ENCODE measurements at regions not wholly inside any gene's neighbourhood (a gene's known extent, or its start where the extent isn't known, plus 50 kb on each side); places are given as distances from the start of the nearest gene placed in this dataset.

DNA sequence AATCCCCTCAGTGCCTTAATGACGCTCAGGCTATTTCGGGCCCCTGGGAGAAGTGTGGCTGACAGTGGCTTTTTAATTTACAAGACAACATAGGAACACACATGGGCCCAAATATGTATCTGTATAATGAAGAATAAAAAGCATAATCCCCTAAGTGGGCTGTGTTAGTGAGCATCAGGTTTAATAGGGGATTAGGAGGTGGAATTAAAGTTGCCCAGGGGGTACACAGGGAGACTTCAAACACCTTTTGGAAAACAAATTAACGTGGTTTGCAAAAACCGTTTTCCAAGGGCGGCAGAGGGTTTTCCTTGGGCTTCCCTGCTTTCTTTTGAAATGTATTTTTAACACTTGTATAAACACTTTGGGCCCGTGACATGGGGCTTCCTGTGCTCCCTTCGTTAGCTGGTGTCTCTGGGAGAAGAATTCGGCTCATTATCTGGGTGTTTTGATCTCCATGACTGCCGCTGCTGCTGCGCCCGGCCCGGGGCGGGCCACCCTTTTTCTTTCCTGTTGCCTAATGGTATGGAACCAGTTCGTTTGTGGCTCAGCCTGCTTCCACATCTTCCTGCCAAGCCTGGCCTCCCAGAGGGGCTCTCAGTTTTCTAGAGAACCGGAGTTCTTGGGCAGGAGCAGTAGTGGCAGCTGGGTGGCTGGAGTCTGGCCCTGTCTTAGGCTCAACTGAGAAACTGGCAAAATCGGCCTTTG lies 173.0 kb downstream of the MACROH2A1 start:
- no peaks in the 10 kb centered on the region for H3K9me2 ChIP-seq
- no peak overlapping the region for H3K4me2 ChIP-seq
- no peak overlapping the region for H3K27ac ChIP-seq (ENCODE audit: low read depth in 2 of 2, low read length in 1 of 2)
- H3K9ac ChIP-seq, result no peak overlapping the region
- no peak overlapping the region for H2AFZ ChIP-seq (ENCODE audit: low read depth)
- no peaks in the 10 kb centered on the region for H3K27me3 ChIP-seq (ENCODE audit: insufficient read depth)
- H3K79me2 ChIP-seq (ENCODE audit: insufficient read depth), result no peaks in the 10 kb centered on the region
- no peaks in the 10 kb centered on the region for H4K20me1 ChIP-seq (ENCODE audit: insufficient read depth)
- DNase-seq, result no peak
- H3K4me1 ChIP-seq (ENCODE audit: control insufficient read depth in 1 of 2, insufficient read depth in 2 of 2, low read depth in 1 of 2, low read length in 1 of 2), result peaks cover 0 to 6% of the 10 kb centered on the region in 2 experiments; a peak in 1 of 4 replicates
- CTCF ChIA-PET, result interaction anchor here (1.2 to 1.5 kb wide), 3 partner anchors 14 to 176 kb away, joined by 3 to 4 read pairs (median 3); no protein-coding TSS in a partner anchor
- H3K4me3 ChIP-seq (ENCODE audit: low read depth in 2 of 2, low read length in 1 of 2), result no peak overlapping the region
- TF ChIP-seq TAF1 (IDR thresholded peaks at IDR 0.05; ENCODE audit: borderline replicate concordance, low read depth, low read length), result no peak
- no peak for TF ChIP-seq EZH2phosphoT487 (IDR thresholded peaks at IDR 0.05; ENCODE audit: borderline replicate concordance, low read depth)
- TF ChIP-seq GATA2 (CRISPR knock-in tag; IDR thresholded peaks at IDR 0.05), result no peak
- no peak for TF ChIP-seq MEF2A (IDR thresholded peaks at IDR 0.05; ENCODE audit: borderline replicate concordance, low read depth)
- no peak for TF ChIP-seq FOXM1 (IDR thresholded peaks at IDR 0.05; ENCODE audit: low read depth)
- TF ChIP-seq, protein P1, sequence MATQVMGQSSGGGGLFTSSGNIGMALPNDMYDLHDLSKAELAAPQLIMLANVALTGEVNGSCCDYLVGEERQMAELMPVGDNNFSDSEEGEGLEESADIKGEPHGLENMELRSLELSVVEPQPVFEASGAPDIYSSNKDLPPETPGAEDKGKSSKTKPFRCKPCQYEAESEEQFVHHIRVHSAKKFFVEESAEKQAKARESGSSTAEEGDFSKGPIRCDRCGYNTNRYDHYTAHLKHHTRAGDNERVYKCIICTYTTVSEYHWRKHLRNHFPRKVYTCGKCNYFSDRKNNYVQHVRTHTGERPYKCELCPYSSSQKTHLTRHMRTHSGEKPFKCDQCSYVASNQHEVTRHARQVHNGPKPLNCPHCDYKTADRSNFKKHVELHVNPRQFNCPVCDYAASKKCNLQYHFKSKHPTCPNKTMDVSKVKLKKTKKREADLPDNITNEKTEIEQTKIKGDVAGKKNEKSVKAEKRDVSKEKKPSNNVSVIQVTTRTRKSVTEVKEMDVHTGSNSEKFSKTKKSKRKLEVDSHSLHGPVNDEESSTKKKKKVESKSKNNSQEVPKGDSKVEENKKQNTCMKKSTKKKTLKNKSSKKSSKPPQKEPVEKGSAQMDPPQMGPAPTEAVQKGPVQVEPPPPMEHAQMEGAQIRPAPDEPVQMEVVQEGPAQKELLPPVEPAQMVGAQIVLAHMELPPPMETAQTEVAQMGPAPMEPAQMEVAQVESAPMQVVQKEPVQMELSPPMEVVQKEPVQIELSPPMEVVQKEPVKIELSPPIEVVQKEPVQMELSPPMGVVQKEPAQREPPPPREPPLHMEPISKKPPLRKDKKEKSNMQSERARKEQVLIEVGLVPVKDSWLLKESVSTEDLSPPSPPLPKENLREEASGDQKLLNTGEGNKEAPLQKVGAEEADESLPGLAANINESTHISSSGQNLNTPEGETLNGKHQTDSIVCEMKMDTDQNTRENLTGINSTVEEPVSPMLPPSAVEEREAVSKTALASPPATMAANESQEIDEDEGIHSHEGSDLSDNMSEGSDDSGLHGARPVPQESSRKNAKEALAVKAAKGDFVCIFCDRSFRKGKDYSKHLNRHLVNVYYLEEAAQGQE (IDR thresholded peaks at IDR 0.05; ENCODE audit: low read depth, low read length), result no peak
- TF ChIP-seq RXRA (IDR thresholded peaks at IDR 0.05; ENCODE audit: borderline replicate concordance, low read depth), result no peak
- TF ChIP-seq NFIC (IDR thresholded peaks at IDR 0.05; ENCODE audit: borderline replicate concordance), result no peak
- no peak for TF ChIP-seq GABPA (IDR thresholded peaks at IDR 0.05; ENCODE audit: low read depth)
- TF ChIP-seq FOSL2 (IDR thresholded peaks at IDR 0.05; ENCODE audit: borderline replicate concordance, low read depth), result no peak
- no peak for TF ChIP-seq JUND (IDR thresholded peaks at IDR 0.05)
- TF ChIP-seq TCF12 (IDR thresholded peaks at IDR 0.05), result no peak
- TF ChIP-seq ELF1 (IDR thresholded peaks at IDR 0.05), result no peak
- no peak for TF ChIP-seq POLR2AphosphoS5 (IDR thresholded peaks at IDR 0.05; ENCODE audit: low read depth, low read length)
- no peak for TF ChIP-seq RFX5 (IDR thresholded peaks at IDR 0.05; ENCODE audit: low read length)
- TF ChIP-seq, protein P2, sequence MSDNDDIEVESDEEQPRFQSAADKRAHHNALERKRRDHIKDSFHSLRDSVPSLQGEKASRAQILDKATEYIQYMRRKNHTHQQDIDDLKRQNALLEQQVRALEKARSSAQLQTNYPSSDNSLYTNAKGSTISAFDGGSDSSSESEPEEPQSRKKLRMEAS (IDR thresholded peaks at IDR 0.05; ENCODE audit: low read depth), result no peak
- 82% methylated on average over 16 of the region's 16 CpGs for WGBS (ENCODE audit: low lambda C conversion rate)
- no peaks in the 10 kb centered on the region for H3K9me3 ChIP-seq
- no peaks in the 10 kb centered on the region for H3K36me3 ChIP-seq (replicated peaks in 1 of 2; ENCODE audit: control insufficient read depth in 1 of 2, insufficient read depth in 2 of 2, low read length in 1 of 2)
- H3F3A ChIP-seq (replicated peaks; ENCODE audit: insufficient read depth), result no peaks in the 10 kb centered on the region
- POLR2A ChIA-PET, result no interaction called here
